Left lobe of liver (tissue), 2 donors: ENCODE measurements at regions not wholly inside any gene's neighbourhood (a gene's known extent, or its start where the extent isn't known, plus 50 kb on each side); places are given as distances from the start of the nearest gene placed in this dataset.

ENCODE experiments used
- ATAC-seq: fragments of 200-7000 bp; cut with Tn5 transposase; one replicate; pipeline ENCODE4 v1.9.1; 2020; ENCODE audit warnings: mild to moderate bottlenecking, moderate library complexity
- DNase-seq: peaks from one replicate; pipeline ENCODE4 v3.0.0-alpha.2; 2020; ENCODE audit warnings: low spot score
- donor health status: DM: no; HTN: no; CAD: no; lungs with moderate emphysema.
- donor health status: DM: no; HTN: yes; CAD: no.

- ATAC-seq (no peak), DNase-seq (no peak)
These were observed 600.9 kb downstream of the SI start for GRCh38 chr3:164477403-164477802.

- no peak for DNase-seq
- ATAC-seq, result no peak
These were observed 601.7 kb downstream of the SI start for GRCh38 chr3:164476631-164477030.

- no peak for ATAC-seq
- DNase-seq, result no peak
These were observed 607.8 kb downstream of the SI start for GRCh38 chr3:164470471-164470870.

GRCh38 chr3:164468055-164468454 is 610.2 kb downstream of the SI start:
- DNase-seq, result no peak
- no peak for ATAC-seq

GRCh38 chr3:164467007-164467406 is 611.3 kb downstream of the SI start:
- ATAC-seq, result peak; percentile 41
- DNase-seq, result no peak

GRCh38 chr3:164465172-164465571 is 613.1 kb downstream of the SI start:
- no peak for ATAC-seq

GRCh38 chr3:164460851-164461250 is 617.4 kb downstream of the SI start:
- ATAC-seq (no peak), DNase-seq (no peak)

More at GRCh38 chr3:164465172-164465571, 613.1 kb downstream of the SI start:
- no peak for DNase-seq

GRCh38 chr3:164459521-164460151 is 618.7 kb downstream of the SI start:
- no peak for ATAC-seq

GRCh38 chr3:164458986-164459385 is 619.3 kb downstream of the SI start:
- DNase-seq, result no peak
- no peak for ATAC-seq

More at GRCh38 chr3:164459521-164460151, 618.7 kb downstream of the SI start:
- no peak for DNase-seq

GRCh38 chr3:164453714-164454113 is 624.6 kb downstream of the SI start:
- ATAC-seq, result no peak
- no peak for DNase-seq

GRCh38 chr3:164452707-164453106 is 625.6 kb downstream of the SI start:
- ATAC-seq (no peak), DNase-seq (no peak)

- peak; percentile 63 for ATAC-seq
- no peak for DNase-seq
These were observed 627.0 kb downstream of the SI start for GRCh38 chr3:164451072-164451910.

- ATAC-seq, result peak; percentile 34
- no peak for DNase-seq
These were observed 627.9 kb downstream of the SI start for GRCh38 chr3:164450276-164450905.

- DNase-seq (no peak), ATAC-seq (peak; percentile 37)
These were observed 659.1 kb downstream of the SI start for GRCh38 chr3:164419220-164419619.

- no peak for ATAC-seq
- DNase-seq, result no peak
These were observed 659.9 kb downstream of the SI start for GRCh38 chr3:164418414-164418813.

- no peak for ATAC-seq
These were observed 660.3 kb downstream of the SI start for GRCh38 chr3:164417955-164418354.

GRCh38 chr3:164416491-164417222 is 661.6 kb downstream of the SI start:
- ATAC-seq (no peak), DNase-seq (no peak)

More at GRCh38 chr3:164417955-164418354, 660.3 kb downstream of the SI start:
- DNase-seq, result no peak

- no peak for DNase-seq
- ATAC-seq, result no peak
These were observed 670.0 kb downstream of the SI start for GRCh38 chr3:164408326-164408725.

- DNase-seq, result no peak
- no peak for ATAC-seq
These were observed 671.2 kb downstream of the SI start for GRCh38 chr3:164407111-164407510.

GRCh38 chr3:164406281-164406680 is 672.0 kb downstream of the SI start:
- DNase-seq, result no peak
- ATAC-seq, result no peak

GRCh38 chr3:164401923-164402322 is 676.4 kb downstream of the SI start:
- DNase-seq (no peak), ATAC-seq (no peak)
